Stimulated activated effector memory CD8-positive, alpha-beta T cell treated with anti-CD3 and anti-CD28 coated beads, Interleukin-12 subunit alpha, Interleukin-12 subunit beta, amount 100 ng/mL, for 72 hours (primary cell): ENCODE measurements at regions not wholly inside any gene's neighbourhood (a gene's known extent, or its start where the extent isn't known, plus 50 kb on each side); places are given as distances from the start of the nearest gene placed in this dataset.
A peak's percentile ranks its signal among the peaks of the same experiment; 100 is the strongest.

Experiments used
- ATAC-seq: fragments of 150-1000 bp; cut with Tn5 transposase; 2 replicates; pipeline ENCODE4 v1.10.0; 2021
- DNase-seq, 2 donors: peaks; one replicate each; pipeline ENCODE4 v3.0.0; 2021 to 2022; ENCODE audit warnings: low spot score in 2 of 2
- H3K27ac Mint-ChIP-seq: one replicate; pipeline ENCODE4 v1.8.0; 2022; ENCODE audit warnings: mild to moderate bottlenecking, mixed read lengths
- H3K36me3 Mint-ChIP-seq: one replicate; pipeline ENCODE4 v1.8.0; 2022; ENCODE audit warnings: mild to moderate bottlenecking, mixed read lengths
- H3K4me1 Mint-ChIP-seq: one replicate; pipeline ENCODE4 v1.8.0; 2022; ENCODE audit warnings: mixed read lengths
- H3K4me3 Mint-ChIP-seq: one replicate; pipeline ENCODE4 v1.8.0; 2022; ENCODE audit warnings: mild to moderate bottlenecking, mixed read lengths
- H3K9me3 Mint-ChIP-seq: one replicate; pipeline ENCODE4 v1.8.0; 2022; ENCODE audit warnings: mixed read lengths

- no peak overlapping the region for H3K27ac Mint-ChIP-seq
- no peaks in the 10 kb centered on the region for H3K36me3 Mint-ChIP-seq
- H3K4me3 Mint-ChIP-seq: no peak overlapping the region
- H3K9me3 Mint-ChIP-seq: peaks cover 10% of the 10 kb centered on the region
- no peak for DNase-seq
- ATAC-seq: no peak
- no peaks in the 10 kb centered on the region for H3K4me1 Mint-ChIP-seq
Measured at GRCh38 chr2:150142561-150142960, 344.9 kb downstream of the RND3 start.

- DNase-seq: no peak
- peaks cover 12% of the 10 kb centered on the region for H3K9me3 Mint-ChIP-seq
- no peak overlapping the region for H3K4me3 Mint-ChIP-seq
- H3K4me1 Mint-ChIP-seq: no peaks in the 10 kb centered on the region
- H3K27ac Mint-ChIP-seq: no peak overlapping the region
- no peak for ATAC-seq
- H3K36me3 Mint-ChIP-seq: no peaks in the 10 kb centered on the region
Measured at GRCh38 chr2:150141226-150142001, 346.1 kb downstream of the RND3 start.

GRCh38 chr2:150140777-150141176, 346.7 kb downstream of the RND3 start:
- no peaks in the 10 kb centered on the region for H3K4me1 Mint-ChIP-seq

GRCh38 chr2:150138587-150138986, 348.9 kb downstream of the RND3 start:
- Mint-ChIP-seq H3K9me3 (peaks cover 14% of the 10 kb centered on the region), H3K4me1 (no peaks in the 10 kb centered on the region), H3K27ac (no peak overlapping the region), H3K36me3 (no peaks in the 10 kb centered on the region), H3K4me3 (no peak overlapping the region)
- ATAC-seq (no peak), DNase-seq (no peak)

More at GRCh38 chr2:150140777-150141176, 346.7 kb downstream of the RND3 start:
- peaks cover 14% of the 10 kb centered on the region for H3K9me3 Mint-ChIP-seq
- no peak overlapping the region for H3K4me3 Mint-ChIP-seq
- no peak overlapping the region for H3K27ac Mint-ChIP-seq
- no peak for DNase-seq
- H3K36me3 Mint-ChIP-seq: no peaks in the 10 kb centered on the region
- no peak for ATAC-seq

- DNase-seq (no peak), ATAC-seq (no peak)
- no peak overlapping the region for H3K4me3 Mint-ChIP-seq
- H3K9me3 Mint-ChIP-seq: peaks cover 12% of the 10 kb centered on the region
- H3K4me1 Mint-ChIP-seq: no peaks in the 10 kb centered on the region
- no peak overlapping the region for H3K27ac Mint-ChIP-seq
- no peaks in the 10 kb centered on the region for H3K36me3 Mint-ChIP-seq
Measured at GRCh38 chr2:150137338-150138069, 350.0 kb downstream of the RND3 start.

GRCh38 chr2:150136893-150137292, 350.6 kb downstream of the RND3 start:
- no peak for ATAC-seq
- H3K36me3 Mint-ChIP-seq: no peaks in the 10 kb centered on the region

GRCh38 chr2:150136401-150136800, 351.1 kb downstream of the RND3 start:
- Mint-ChIP-seq H3K4me1 (no peaks in the 10 kb centered on the region), H3K9me3 (peaks cover 12% of the 10 kb centered on the region), H3K36me3 (no peaks in the 10 kb centered on the region), H3K27ac (no peak overlapping the region), H3K4me3 (no peak overlapping the region)
- no peak for ATAC-seq
- DNase-seq: no peak

More at GRCh38 chr2:150136893-150137292, 350.6 kb downstream of the RND3 start:
- DNase-seq: no peak
- Mint-ChIP-seq H3K4me3 (no peak overlapping the region), H3K9me3 (peaks cover 12% of the 10 kb centered on the region), H3K4me1 (no peaks in the 10 kb centered on the region), H3K27ac (no peak overlapping the region)

GRCh38 chr2:150135223-150135883, 352.1 kb downstream of the RND3 start:
- Mint-ChIP-seq H3K27ac (no peak overlapping the region), H3K4me1 (no peaks in the 10 kb centered on the region), H3K4me3 (no peak overlapping the region)

GRCh38 chr2:150134223-150134857, 353.1 kb downstream of the RND3 start:
- Mint-ChIP-seq H3K27ac (no peak overlapping the region), H3K4me1 (no peaks in the 10 kb centered on the region), H3K36me3 (no peaks in the 10 kb centered on the region), H3K9me3 (peaks cover 12% of the 10 kb centered on the region), H3K4me3 (no peak overlapping the region)
- ATAC-seq (no peak), DNase-seq (no peak)

More at GRCh38 chr2:150135223-150135883, 352.1 kb downstream of the RND3 start:
- ATAC-seq (no peak), DNase-seq (no peak)
- Mint-ChIP-seq H3K9me3 (peaks cover 12% of the 10 kb centered on the region), H3K36me3 (no peaks in the 10 kb centered on the region)

GRCh38 chr2:150133623-150134022, 353.8 kb downstream of the RND3 start:
- no peaks in the 10 kb centered on the region for H3K4me1 Mint-ChIP-seq
- no peak overlapping the region for H3K27ac Mint-ChIP-seq
- no peak overlapping the region for H3K4me3 Mint-ChIP-seq
- ATAC-seq (peak; percentile 77), DNase-seq (no peak)
- H3K9me3 Mint-ChIP-seq: peaks cover 12% of the 10 kb centered on the region
- H3K36me3 Mint-ChIP-seq: no peaks in the 10 kb centered on the region

- no peak overlapping the region for H3K27ac Mint-ChIP-seq
- H3K4me1 Mint-ChIP-seq: no peaks in the 10 kb centered on the region
- no peak overlapping the region for H3K4me3 Mint-ChIP-seq
- ATAC-seq (no peak), DNase-seq (no peak)
- no peaks in the 10 kb centered on the region for H3K36me3 Mint-ChIP-seq
- peaks cover 4% of the 10 kb centered on the region for H3K9me3 Mint-ChIP-seq
Measured at GRCh38 chr2:150129921-150130575, 357.4 kb downstream of the RND3 start.

GRCh38 chr2:150127995-150128394, 359.5 kb downstream of the RND3 start:
- H3K36me3 Mint-ChIP-seq: no peaks in the 10 kb centered on the region
- no peaks in the 10 kb centered on the region for H3K4me1 Mint-ChIP-seq
- H3K4me3 Mint-ChIP-seq: no peak overlapping the region
- no peak overlapping the region for H3K27ac Mint-ChIP-seq
- no peak for DNase-seq
- H3K9me3 Mint-ChIP-seq: peaks cover 8% of the 10 kb centered on the region
- ATAC-seq: no peak

- Mint-ChIP-seq H3K4me1 (no peaks in the 10 kb centered on the region), H3K9me3 (peaks cover 8% of the 10 kb centered on the region), H3K27ac (no peak overlapping the region), H3K36me3 (no peaks in the 10 kb centered on the region), H3K4me3 (no peak overlapping the region)
- ATAC-seq (no peak), DNase-seq (no peak)
Measured at GRCh38 chr2:150127346-150127990, 360.0 kb downstream of the RND3 start.

GRCh38 chr2:150126839-150127238, 360.6 kb downstream of the RND3 start:
- ATAC-seq (peak; percentile 26), DNase-seq (no peak)
- Mint-ChIP-seq H3K4me3 (no peak overlapping the region), H3K27ac (no peak overlapping the region), H3K9me3 (peaks cover 8% of the 10 kb centered on the region), H3K36me3 (no peaks in the 10 kb centered on the region), H3K4me1 (no peaks in the 10 kb centered on the region)
